ENCODE measurements at regions not wholly inside any gene's neighbourhood (a gene's known extent, or its start where the extent isn't known, plus 50 kb on each side); places are given as distances from the start of the nearest gene placed in this dataset.
"Not testable (repeated sequence)": the region's sequence is repeated elsewhere in the genome, so short reads cannot be mapped to it uniquely, and the experiment has no call there.

GRCh38 chr14:76699939-76700590 lies 61.2 kb upstream of the VASH1 start:
- DNase-seq (ENCODE audit: low spot score) = no peak

DNA sequence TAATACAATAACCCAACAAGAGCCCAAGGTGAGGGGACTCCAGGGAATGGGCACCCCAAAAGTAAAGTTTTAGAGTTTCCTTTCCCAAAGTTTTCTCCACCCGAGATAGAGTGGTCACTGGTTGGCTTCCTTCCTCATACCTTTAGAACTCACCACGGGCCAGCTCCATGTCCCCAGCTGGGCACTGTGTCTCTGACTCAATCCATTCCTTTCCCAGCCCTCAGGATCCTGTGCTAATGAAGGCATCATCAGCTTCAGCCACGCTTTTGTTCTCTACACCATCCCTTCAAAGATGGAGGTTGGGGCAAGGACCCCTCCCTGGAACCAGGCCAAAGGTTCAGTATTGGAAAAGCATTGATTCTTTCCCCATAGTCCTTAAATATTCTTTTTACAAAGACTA lies 59.8 kb upstream of the VASH1 start:
- no peak for DNase-seq (ENCODE audit: low spot score)

- DNase-seq (ENCODE audit: low spot score) = no peak
These were observed 59.3 kb upstream of the VASH1 start for GRCh38 chr14:76701981-76702380.

- no peak for DNase-seq (ENCODE audit: low spot score)
These were observed 56.1 kb upstream of the VASH1 start for GRCh38 chr14:76705214-76705613.

DNA sequence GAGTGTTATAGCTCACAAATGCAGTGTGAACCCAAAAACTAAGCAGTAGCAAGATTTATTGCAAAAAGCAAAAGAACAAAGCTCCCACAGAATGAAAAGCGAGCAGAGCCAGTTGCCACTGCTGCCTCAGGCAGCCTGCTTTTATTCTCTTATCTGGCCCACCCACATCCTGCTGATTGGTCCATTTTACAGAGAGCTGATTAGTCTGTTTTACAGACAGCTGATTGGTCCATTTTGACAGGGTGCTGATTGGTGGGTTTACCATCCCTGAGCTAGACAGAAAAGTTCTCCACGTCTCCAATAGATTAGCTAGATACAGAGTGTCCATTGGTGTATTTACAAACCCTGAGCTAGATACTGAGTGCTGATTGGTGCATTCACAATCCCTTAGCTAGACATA lies 55.1 kb upstream of the VASH1 start:
- DNase-seq (ENCODE audit: low spot score) = not testable (repeated sequence)

DNA sequence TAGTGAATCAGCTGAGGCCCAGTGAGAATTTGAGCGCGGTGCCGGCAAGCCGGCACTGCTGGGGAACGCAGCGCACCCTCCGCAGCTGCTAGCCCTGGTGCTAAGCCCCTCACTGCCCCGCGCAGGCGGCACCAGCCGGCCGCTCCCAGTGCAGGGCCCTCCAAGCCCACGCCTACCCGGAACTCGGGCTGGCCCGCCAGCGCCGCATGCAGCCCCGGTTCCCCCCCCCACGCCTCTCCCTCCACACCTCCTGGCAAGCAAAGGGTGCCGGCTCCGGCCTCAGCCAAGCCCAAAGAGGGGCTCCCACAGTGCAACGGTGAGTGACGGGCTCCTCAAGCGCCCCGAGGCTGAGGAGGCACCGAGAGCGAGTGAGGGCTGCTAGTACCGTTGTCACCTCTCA lies 54.5 kb upstream of the VASH1 start:
- DNase-seq (ENCODE audit: low spot score) = no peak

DNA sequence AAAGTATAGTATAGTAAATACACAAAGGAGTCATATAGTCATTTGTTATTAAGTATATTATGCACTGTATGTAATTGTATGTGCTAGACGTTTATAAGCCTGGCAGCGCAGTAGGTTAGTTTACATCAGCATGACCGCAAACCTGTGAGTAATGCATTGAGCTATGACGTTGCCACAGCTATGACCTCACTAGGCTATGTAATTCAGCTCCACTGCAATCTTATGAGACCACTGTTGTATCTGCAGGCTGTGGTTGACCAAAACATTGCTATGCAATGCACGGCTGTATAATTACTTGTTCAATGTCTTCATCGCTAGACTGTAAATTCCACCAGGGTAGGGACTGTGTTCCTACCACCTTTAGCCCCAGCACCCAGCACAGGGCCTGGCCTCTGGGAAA lies 53.2 kb upstream of the VASH1 start:
- no peak for DNase-seq (ENCODE audit: low spot score)

DNA sequence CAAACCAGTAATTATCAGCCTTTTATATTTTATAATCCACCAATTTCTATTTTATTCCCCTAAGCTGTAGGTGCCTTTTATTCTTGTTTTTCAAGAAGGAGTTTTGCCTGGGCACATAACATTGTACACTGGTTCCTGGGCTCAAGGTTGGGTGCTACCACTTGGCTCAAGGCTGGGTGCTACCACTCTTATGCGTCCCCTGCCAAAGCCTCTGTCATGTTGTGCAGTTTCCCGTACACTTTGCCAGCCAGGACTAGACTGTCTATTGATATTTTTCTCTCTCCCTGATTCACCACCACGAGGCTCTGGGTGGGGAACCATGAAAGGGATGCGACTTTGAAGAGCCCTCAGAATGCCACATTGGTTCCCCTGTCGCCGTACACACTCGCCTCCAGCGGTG lies 52.5 kb upstream of the VASH1 start:
- no peak for DNase-seq (ENCODE audit: low spot score)

- DNase-seq (ENCODE audit: low spot score) = peak; percentile 65
These were observed 50.9 kb upstream of the VASH1 start for GRCh38 chr14:76710056-76711010.

Measured in hematopoietic multipotent progenitor cell treated with erythropoietin and hydrocortisone succinate and interleukin-3 and kit ligand, for 15 days (in vitro differentiated cells).